ENCODE measurements at regions not wholly inside any gene's neighbourhood (a gene's known extent, or its start where the extent isn't known, plus 50 kb on each side); places are given as distances from the start of the nearest gene placed in this dataset.

- TF ChIP-seq, protein P1, sequence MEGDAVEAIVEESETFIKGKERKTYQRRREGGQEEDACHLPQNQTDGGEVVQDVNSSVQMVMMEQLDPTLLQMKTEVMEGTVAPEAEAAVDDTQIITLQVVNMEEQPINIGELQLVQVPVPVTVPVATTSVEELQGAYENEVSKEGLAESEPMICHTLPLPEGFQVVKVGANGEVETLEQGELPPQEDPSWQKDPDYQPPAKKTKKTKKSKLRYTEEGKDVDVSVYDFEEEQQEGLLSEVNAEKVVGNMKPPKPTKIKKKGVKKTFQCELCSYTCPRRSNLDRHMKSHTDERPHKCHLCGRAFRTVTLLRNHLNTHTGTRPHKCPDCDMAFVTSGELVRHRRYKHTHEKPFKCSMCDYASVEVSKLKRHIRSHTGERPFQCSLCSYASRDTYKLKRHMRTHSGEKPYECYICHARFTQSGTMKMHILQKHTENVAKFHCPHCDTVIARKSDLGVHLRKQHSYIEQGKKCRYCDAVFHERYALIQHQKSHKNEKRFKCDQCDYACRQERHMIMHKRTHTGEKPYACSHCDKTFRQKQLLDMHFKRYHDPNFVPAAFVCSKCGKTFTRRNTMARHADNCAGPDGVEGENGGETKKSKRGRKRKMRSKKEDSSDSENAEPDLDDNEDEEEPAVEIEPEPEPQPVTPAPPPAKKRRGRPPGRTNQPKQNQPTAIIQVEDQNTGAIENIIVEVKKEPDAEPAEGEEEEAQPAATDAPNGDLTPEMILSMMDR (IDR thresholded peaks at IDR 0.05): no peak
- no peak for TF ChIP-seq POLR2A (IDR thresholded peaks at IDR 0.05)
Measured at GRCh38 chr4:8771258-8771590, 100.4 kb downstream of the HMX1 start.

Data from upper lobe of left lung (tissue), 4 donors.